ENCODE measurements at regions not wholly inside any gene's neighbourhood (a gene's known extent, or its start where the extent isn't known, plus 50 kb on each side); places are given as distances from the start of the nearest gene placed in this dataset.
A peak's percentile ranks its signal among the peaks of the same experiment; 100 is the strongest.
"Not testable (repeated sequence)": the region's sequence is repeated elsewhere in the genome, so short reads cannot be mapped to it uniquely, and the experiment has no call there.

- no peak for DNase-seq (ENCODE audit: low spot score)
These were observed 861.1 kb downstream of the DACH1 start for GRCh38 chr13:71005919-71006318.

GRCh38 chr13:70995338-70995737 is 871.7 kb downstream of the DACH1 start:
- DNase-seq (ENCODE audit: low spot score) = no peak

- no peak for DNase-seq (ENCODE audit: low spot score)
These were observed 872.8 kb downstream of the DACH1 start for GRCh38 chr13:70994191-70994590.

- no peak for DNase-seq (ENCODE audit: low spot score)
These were observed 878.8 kb upstream of the KLHL1 start for GRCh38 chr13:70987043-70987442.

GRCh38 chr13:70985371-70985770 is 877.1 kb upstream of the KLHL1 start:
- no peak for DNase-seq (ENCODE audit: low spot score)

- not testable (repeated sequence) for DNase-seq (ENCODE audit: low spot score)
These were observed 873.0 kb upstream of the KLHL1 start for GRCh38 chr13:70981219-70981618.

- no peak for DNase-seq (ENCODE audit: low spot score)
These were observed 861.1 kb upstream of the KLHL1 start for GRCh38 chr13:70969321-70969720.

GRCh38 chr13:70967564-70967963 is 859.3 kb upstream of the KLHL1 start:
- DNase-seq (ENCODE audit: low spot score) = no peak

- DNase-seq (ENCODE audit: low spot score) = no peak
These were observed 856.6 kb upstream of the KLHL1 start for GRCh38 chr13:70964874-70965273.

GRCh38 chr13:70964124-70964523 is 855.9 kb upstream of the KLHL1 start:
- no peak for DNase-seq (ENCODE audit: low spot score)

GRCh38 chr13:70960841-70961443 is 852.7 kb upstream of the KLHL1 start:
- peak; percentile 11 for DNase-seq (ENCODE audit: low spot score)

- DNase-seq (ENCODE audit: low spot score) = no peak
These were observed 851.0 kb upstream of the KLHL1 start for GRCh38 chr13:70959035-70959775.

GRCh38 chr13:70955887-70956286 is 847.6 kb upstream of the KLHL1 start:
- no peak for DNase-seq (ENCODE audit: low spot score)

GRCh38 chr13:70950664-70951063 is 842.4 kb upstream of the KLHL1 start:
- DNase-seq (ENCODE audit: low spot score) = no peak

GRCh38 chr13:70945506-70945905 is 837.3 kb upstream of the KLHL1 start:
- no peak for DNase-seq (ENCODE audit: low spot score)

- no peak for DNase-seq (ENCODE audit: low spot score)
These were observed 833.2 kb upstream of the KLHL1 start for GRCh38 chr13:70941454-70941853.

GRCh38 chr13:70938462-70938861 is 830.2 kb upstream of the KLHL1 start:
- no peak for DNase-seq (ENCODE audit: low spot score)

- no peak for DNase-seq (ENCODE audit: low spot score)
These were observed 824.3 kb upstream of the KLHL1 start for GRCh38 chr13:70932511-70932910.

GRCh38 chr13:70923863-70924752 is 815.9 kb upstream of the KLHL1 start:
- no peak for DNase-seq (ENCODE audit: low spot score)

- no peak for DNase-seq (ENCODE audit: low spot score)
These were observed 803.0 kb upstream of the KLHL1 start for GRCh38 chr13:70911286-70911685.

- DNase-seq (ENCODE audit: low spot score) = no peak
These were observed 800.5 kb upstream of the KLHL1 start for GRCh38 chr13:70908795-70909194.

- DNase-seq (ENCODE audit: low spot score) = no peak
These were observed 796.8 kb upstream of the KLHL1 start for GRCh38 chr13:70905035-70905434.

GRCh38 chr13:70896136-70896535 is 787.9 kb upstream of the KLHL1 start:
- DNase-seq (ENCODE audit: low spot score) = no peak
